SK-N-SH (cell line): ENCODE measurements at regions not wholly inside any gene's neighbourhood (a gene's known extent, or its start where the extent isn't known, plus 50 kb on each side); places are given as distances from the start of the nearest gene placed in this dataset.
"Not testable (repeated sequence)": the region's sequence is repeated elsewhere in the genome, so short reads cannot be mapped to it uniquely, and the experiment has no call there.

Source experiments
- CTCF ChIA-PET: fragments of 300-600, 350-600 bp; formaldehyde crosslinking; extraction: SDS; loops from one replicate; lab custom pipeline; 2021; lab: Yijun Ruan, JAX
- POLR2A ChIA-PET: fragments of 350-600 bp; sonication (Branson Sonifier 250); formaldehyde crosslinking; extraction: SDS; loops from one replicate; lab custom pipeline; 2020; ENCODE audit warnings: antibody characterized with exemption, inconsistent platforms; lab: Yijun Ruan, JAX
- DNase-seq: peaks from one replicate; pipeline ENCODE4 v3.0.0; 2012
- H2AFZ ChIP-seq: fragments of 200-600 bp; sonication (generic); 2 replicates; pipeline ENCODE4 v1.8.1; 2016; ENCODE audit warnings: antibody characterized with exemption, mild to moderate bottlenecking, low read depth
- H3F3A ChIP-seq: fragments of 200-600 bp; sonication (generic); replicated peaks from 2 replicates; pipeline ENCODE3; 2016; ENCODE audit warnings: antibody characterized with exemption, mild to moderate bottlenecking; ENCODE audit not compliant: insufficient read depth
- H3K27ac ChIP-seq, 2 experiments: fragments of 200-500 bp in 1 of 2; fragments of 200-600 bp in 1 of 2; sonication (Bioruptor generic) in 1 of 2; sonication (generic), shearing (Covaris generic) in 1 of 2; 2 replicates each; pipeline versions ENCODE4 v1.5.1 to v1.6.1; 2014 to 2016; ENCODE audit warnings: low read depth in 2 of 2, inconsistent platforms in 1 of 2, low read length in 1 of 2, mild to moderate bottlenecking in 1 of 2, mixed read lengths in 1 of 2
- H3K27me3 ChIP-seq: fragments of 200-600 bp; sonication (generic), shearing (Covaris generic); 2 replicates; pipeline ENCODE4 v1.6.1; 2016; ENCODE audit warnings: mixed run types; ENCODE audit not compliant: insufficient read depth
- H3K36me3 ChIP-seq, 2 experiments: fragments of 200-500 bp in 1 of 2; fragments of 200-600 bp in 1 of 2; sonication (Bioruptor generic) in 1 of 2; sonication (generic) in 1 of 2; replicated peaks in 1 of 2; 2 replicates each; pipeline versions ENCODE3 to v1.5.1; 2014 to 2016; ENCODE audit warnings: low read length in 1 of 2, mild to moderate bottlenecking in 1 of 2; ENCODE audit not compliant: insufficient read depth in 2 of 2, control insufficient read depth in 1 of 2
- H3K4me1 ChIP-seq, 2 experiments: fragments of 200-500 bp in 1 of 2; fragments of 200-600 bp in 1 of 2; sonication (Bioruptor generic) in 1 of 2; sonication (generic), shearing (Covaris generic) in 1 of 2; 2 replicates each; pipeline versions ENCODE4 v1.5.1 to v1.6.1; 2014 to 2016; ENCODE audit warnings: low read depth in 1 of 2, low read length in 1 of 2, mixed run types in 1 of 2; ENCODE audit not compliant: insufficient read depth in 2 of 2, control insufficient read depth in 1 of 2
- H3K4me2 ChIP-seq: fragments of 200-600 bp; sonication (generic), shearing (Covaris generic); 2 replicates; pipeline ENCODE4 v1.6.1; 2017; ENCODE audit warnings: mixed run types
- H3K4me3 ChIP-seq, 2 experiments: fragments of 200-500 bp in 1 of 2; fragments of 200-600 bp in 1 of 2; sonication (Bioruptor generic) in 1 of 2; sonication (generic), shearing (Covaris generic) in 1 of 2; 2 replicates each; pipeline versions ENCODE4 v1.5.1 to v1.8.1; 2014 to 2016; ENCODE audit warnings: low read depth in 2 of 2, inconsistent platforms in 1 of 2, low read length in 1 of 2, mild to moderate bottlenecking in 1 of 2, mixed read lengths in 1 of 2, moderate library complexity in 1 of 2
- H3K79me2 ChIP-seq: fragments of 200-600 bp; sonication (generic); 2 replicates; pipeline ENCODE4 v1.8.1; 2017; ENCODE audit warnings: mild to moderate bottlenecking; ENCODE audit not compliant: insufficient read depth
- H3K9ac ChIP-seq: fragments of 200-600 bp; sonication (generic); 2 replicates; pipeline ENCODE4 v1.6.1; 2017; ENCODE audit warnings: mixed run types
- H3K9me2 ChIP-seq: fragments of 200-600 bp; sonication (generic); 2 replicates; pipeline ENCODE4 v1.6.1; 2017; ENCODE audit warnings: mixed run types
- H3K9me3 ChIP-seq: fragments of 200-600 bp; sonication (generic); 2 replicates; pipeline ENCODE4 v1.6.1; 2017; ENCODE audit warnings: mixed run types, mild to moderate bottlenecking, moderate library complexity
- H4K20me1 ChIP-seq: fragments of 200-600 bp; sonication (generic); 2 replicates; pipeline ENCODE4 v1.6.1; 2017; ENCODE audit warnings: mild to moderate bottlenecking, mixed run types; ENCODE audit not compliant: insufficient read depth
- GABPA ChIP-seq: IDR thresholded peaks from 2 replicates; pipeline ENCODE4 v1.4.0; 2012; ENCODE audit warnings: low read depth, mild to moderate bottlenecking
- GATA2 ChIP-seq: sonication (generic); formaldehyde crosslinking; IDR thresholded peaks from 2 replicates; pipeline ENCODE4 v1.5.0; 2020; ENCODE audit warnings: mild to moderate bottlenecking, missing genetic modification reagents
- MEF2A ChIP-seq: IDR thresholded peaks from 2 replicates; pipeline ENCODE4 v1.4.0; 2012; ENCODE audit warnings: low read depth, borderline replicate concordance
- REST ChIP-seq: IDR thresholded peaks from 2 replicates; pipeline ENCODE4 v1.6.1; 2012; ENCODE audit warnings: mild to moderate bottlenecking, low read depth, low read length, moderate library complexity
- SMC3 ChIP-seq: IDR thresholded peaks from 2 replicates; pipeline ENCODE4 v1.6.1; 2012; ENCODE audit warnings: low read depth, low read length, improper control_type of control experiment
- TEAD4 ChIP-seq: IDR thresholded peaks from 2 replicates; pipeline ENCODE4 v1.4.0; 2012; ENCODE audit warnings: mild to moderate bottlenecking, borderline replicate concordance; ENCODE audit not compliant: insufficient read depth
- USF1 ChIP-seq: IDR thresholded peaks from 2 replicates; pipeline ENCODE4 v1.4.0; 2012; ENCODE audit warnings: low read depth, borderline replicate concordance
- WGBS: methylation state at CpG from one replicate; pipeline ENCODE4 v1.1.6; 2017; ENCODE audit warnings: low lambda C conversion rate; 5-methylcytosine and 5-hydroxymethylcytosine counted together

- TF ChIP-seq REST (no peak), MEF2A (no peak), GABPA (no peak), SMC3 (no peak), USF1 (no peak), TEAD4 (no peak), GATA2 (CRISPR knock-in tag) (no peak)
Measured at GRCh38 chr6:144675231-144675861, 390.2 kb downstream of the UTRN start (continued).

- H3K27me3 ChIP-seq, H2AFZ ChIP-seq, H3K4me1 ChIP-seq, CTCF ChIA-PET, H3K9me2 ChIP-seq, POLR2A ChIA-PET, H4K20me1 ChIP-seq, H3F3A ChIP-seq, H3K4me3 ChIP-seq, H3K27ac ChIP-seq, H3K36me3 ChIP-seq, H3K9ac ChIP-seq, DNase-seq, H3K9me3 ChIP-seq, H3K4me2 ChIP-seq, H3K79me2 ChIP-seq: not testable (repeated sequence)
- 64% methylated on average over 3 of the region's 3 CpGs for WGBS
Measured at GRCh38 chr6:144676310-144676709, 391.2 kb downstream of the UTRN start.

- H3K9ac ChIP-seq, H3K9me3 ChIP-seq, CTCF ChIA-PET, H3K9me2 ChIP-seq, H3K27ac ChIP-seq, POLR2A ChIA-PET, H2AFZ ChIP-seq, H3F3A ChIP-seq, H3K4me2 ChIP-seq, H3K79me2 ChIP-seq, H3K36me3 ChIP-seq, DNase-seq, H3K4me3 ChIP-seq, H3K27me3 ChIP-seq, H3K4me1 ChIP-seq, H4K20me1 ChIP-seq: not testable (repeated sequence)
- WGBS: 81% methylated on average over 4 of the region's 4 CpGs
Measured at GRCh38 chr6:144677263-144677662, 392.1 kb downstream of the UTRN start.
